RWPE1 (cell line): ENCODE measurements at regions not wholly inside any gene's neighbourhood (a gene's known extent, or its start where the extent isn't known, plus 50 kb on each side); places are given as distances from the start of the nearest gene placed in this dataset.
A peak's percentile ranks its signal among the peaks of the same experiment; 100 is the strongest.

Experiments
- CTCF ChIA-PET: fragments of 350-600 bp; sonication (Branson Sonifier 250); formaldehyde crosslinking; extraction: SDS; loops from one replicate; lab custom pipeline; 2021; lab: Yijun Ruan, JAX
- POLR2A ChIA-PET: fragments of 400-600 bp; formaldehyde crosslinking; extraction: SDS; loops from one replicate; lab custom pipeline; 2020; ENCODE audit warnings: antibody characterized with exemption; ENCODE audit not compliant: low non-redundant PET; lab: Yijun Ruan, JAX
- DNase-seq: peaks from one replicate; pipeline ENCODE4 v3.0.0; 2012; ENCODE audit warnings: low spot score
- H3K27ac ChIP-seq: fragments of 450-650 bp; 2 replicates; pipeline ENCODE4 v1.5.1; 2017
- CTCF ChIP-seq: fragments of 450-650 bp; conservative IDR thresholded peaks from 2 replicates; pipeline ENCODE4 v1.5.1; 2017; ENCODE audit warnings: low read depth, mild to moderate bottlenecking

DNA sequence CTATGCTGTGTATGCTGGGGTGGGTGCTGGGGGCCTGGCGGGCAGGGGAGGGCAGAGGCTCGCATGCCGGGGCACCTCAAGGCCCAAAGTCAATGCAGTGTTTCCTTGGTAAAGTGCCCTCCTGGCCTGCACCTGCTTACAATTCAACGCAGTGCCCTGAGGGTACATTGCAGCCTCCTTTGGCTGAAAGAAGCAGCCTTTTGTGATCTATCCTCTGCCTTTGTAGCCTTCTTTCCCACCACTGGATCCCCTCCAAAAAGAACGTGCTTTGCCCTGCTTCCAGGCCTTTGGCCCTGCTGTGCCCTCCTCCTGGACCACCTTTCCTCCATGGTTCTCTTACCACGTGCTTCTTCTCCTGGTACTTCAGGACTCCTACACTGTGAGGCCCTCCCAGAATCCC lies 113.6 kb upstream of the PTPN1 start:
- TF ChIP-seq CTCF, result no peak
- DNase-seq, result no peak
- ChIA-PET CTCF (no interaction called here), POLR2A (no interaction called here)
- H3K27ac ChIP-seq, result peak overlapping the region; percentile 1; the same call in 1 of the 2 replicates

DNA sequence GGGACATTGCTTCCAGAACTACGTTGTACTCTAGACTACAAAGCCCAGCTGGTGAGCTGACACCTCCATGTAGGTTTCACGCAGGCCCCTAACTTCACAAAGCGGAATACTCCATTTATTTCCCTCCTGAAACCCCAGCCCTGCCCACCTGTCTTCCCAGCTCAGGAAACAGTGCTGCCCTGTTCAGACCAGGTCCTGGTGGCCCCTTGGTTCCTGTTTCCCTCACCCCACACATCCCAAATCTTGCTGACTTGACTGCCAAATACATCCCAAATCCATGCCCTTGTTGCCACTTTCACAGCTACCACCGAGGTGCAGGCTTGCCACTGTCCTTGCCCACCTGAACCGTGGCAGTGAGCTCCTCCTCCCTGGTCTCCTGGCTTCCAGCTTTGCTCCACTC lies 113.1 kb upstream of the PTPN1 start:
- CTCF ChIA-PET, result interaction anchor here (0.6 kb wide), 1 partner anchor 206 kb away, joined by 4 read pairs; no protein-coding TSS in a partner anchor
- POLR2A ChIA-PET, result no interaction called here
- H3K27ac ChIP-seq, result peak overlapping the region; percentile 1; the same call in 1 of the 2 replicates
- no peak for DNase-seq
- no peak for TF ChIP-seq CTCF

GRCh38 chr20:50398064-50398463 lies 112.1 kb upstream of the PTPN1 start:
- no peak for DNase-seq
- CTCF ChIA-PET, result interaction anchor here (0.6 to 0.7 kb wide), 2 partner anchors 60 to 1219 kb away, joined by 5 to 6 read pairs; no protein-coding TSS in a partner anchor
- H3K27ac ChIP-seq, result no peak overlapping the region
- POLR2A ChIA-PET, result interaction anchor here (0.7 kb wide), 1 partner anchor 38 kb away, joined by 4 read pairs; no protein-coding TSS in a partner anchor
- no peak for TF ChIP-seq CTCF

- no peak for TF ChIP-seq CTCF
- ChIA-PET POLR2A (no interaction called here), CTCF (interaction anchor here (0.6 kb wide), 1 partner anchor 1218 kb away, joined by 5 read pairs; no protein-coding TSS in a partner anchor)
These were observed 111.7 kb upstream of the PTPN1 start for GRCh38 chr20:50398471-50398820.

GRCh38 chr20:50398821-50399554 lies 111.2 kb upstream of the PTPN1 start:
- no peak for DNase-seq
- ChIA-PET CTCF (interaction anchor here (1.2 kb wide), 1 partner anchor 10 kb away, joined by 4 read pairs; no protein-coding TSS in a partner anchor), POLR2A (no interaction called here)
- H3K27ac ChIP-seq, result 0 out of 2 replicates have a peak overlapping the region, but pooled peaks have one; percentile 1
- TF ChIP-seq CTCF, result no peak

More at GRCh38 chr20:50398471-50398820, 111.7 kb upstream of the PTPN1 start:
- no peak overlapping the region for H3K27ac ChIP-seq
- DNase-seq, result no peak

DNA sequence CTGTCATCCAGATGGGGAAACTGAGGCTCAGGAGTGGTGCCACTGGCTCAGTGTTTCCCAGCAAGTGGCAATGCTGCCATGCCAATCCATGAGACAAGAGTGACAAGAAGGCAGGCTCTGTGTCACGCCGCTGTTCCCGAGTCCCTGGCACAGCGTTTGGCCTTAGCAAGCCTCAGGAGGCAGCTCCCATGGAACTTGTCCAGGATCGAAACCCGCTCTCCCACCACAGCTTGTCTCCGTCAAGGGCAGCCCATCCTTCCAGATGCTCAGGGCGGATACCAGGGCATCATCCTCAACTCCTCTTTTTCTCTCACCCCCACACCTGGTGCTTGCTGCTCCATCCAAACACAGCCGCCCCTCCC lies 110.6 kb upstream of the PTPN1 start:
- DNase-seq, result no peak
- no peak for TF ChIP-seq CTCF
- H3K27ac ChIP-seq, result 0 out of 2 replicates have a peak overlapping the region, but pooled peaks have one; percentile 1
- ChIA-PET CTCF (interaction anchor here (1.2 kb wide), 1 partner anchor 10 kb away, joined by 4 read pairs; no protein-coding TSS in a partner anchor), POLR2A (no interaction called here)
